LNCaP clone FGC (cell line): ENCODE measurements at regions not wholly inside any gene's neighbourhood (a gene's known extent, or its start where the extent isn't known, plus 50 kb on each side); places are given as distances from the start of the nearest gene placed in this dataset.

Source experiments
- DNase-seq: peaks from one replicate; pipeline ENCODE4 v3.0.0-alpha.2; 2011; ENCODE audit warnings: low read depth
- H3K4me3 ChIP-seq: 2 replicates; pipeline ENCODE4 v1.5.1; 2011; ENCODE audit warnings: mild to moderate bottlenecking, low read depth, low read length, control low read depth
- CTCF ChIP-seq: IDR thresholded peaks from 2 replicates; pipeline ENCODE4 v1.5.1; 2012; ENCODE audit warnings: mild to moderate bottlenecking; ENCODE audit not compliant: control insufficient read depth, insufficient read depth; ENCODE audit errors: extremely low read depth

GRCh38 chr1:118243269-118243668 lies 58.2 kb upstream of the SPAG17 start:
- no peak for DNase-seq
- H3K4me3 ChIP-seq, result no peak overlapping the region
- no peak for TF ChIP-seq CTCF
